Kidney tubule cell (primary cell): ENCODE measurements at regions not wholly inside any gene's neighbourhood (a gene's known extent, or its start where the extent isn't known, plus 50 kb on each side); places are given as distances from the start of the nearest gene placed in this dataset.
A peak's percentile ranks its signal among the peaks of the same experiment; 100 is the strongest.

ENCODE experiments used
- DNase-seq: peaks from one replicate; pipeline ENCODE4 v3.0.0-alpha.2; 2018; ENCODE audit warnings: low spot score

DNA sequence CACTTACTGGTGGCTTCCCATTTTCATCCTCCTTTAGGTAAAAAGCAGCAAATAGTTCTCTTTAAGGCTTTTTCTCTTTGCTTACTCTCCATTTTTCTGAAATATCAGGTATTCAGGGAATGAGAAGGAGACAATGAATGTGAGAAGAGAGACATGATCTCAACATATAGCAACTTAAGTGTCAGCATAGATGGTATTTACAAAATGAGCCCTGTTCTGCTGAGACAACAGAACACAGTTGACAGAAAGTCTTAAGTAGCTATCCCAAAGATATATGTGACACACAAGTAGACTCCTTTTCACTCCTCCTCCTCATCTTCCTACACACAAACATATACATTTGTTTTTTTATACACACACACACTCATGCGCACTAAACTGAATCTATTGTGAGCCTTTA is 649.3 kb upstream of the WWC1 start:
- no peak for DNase-seq

DNA sequence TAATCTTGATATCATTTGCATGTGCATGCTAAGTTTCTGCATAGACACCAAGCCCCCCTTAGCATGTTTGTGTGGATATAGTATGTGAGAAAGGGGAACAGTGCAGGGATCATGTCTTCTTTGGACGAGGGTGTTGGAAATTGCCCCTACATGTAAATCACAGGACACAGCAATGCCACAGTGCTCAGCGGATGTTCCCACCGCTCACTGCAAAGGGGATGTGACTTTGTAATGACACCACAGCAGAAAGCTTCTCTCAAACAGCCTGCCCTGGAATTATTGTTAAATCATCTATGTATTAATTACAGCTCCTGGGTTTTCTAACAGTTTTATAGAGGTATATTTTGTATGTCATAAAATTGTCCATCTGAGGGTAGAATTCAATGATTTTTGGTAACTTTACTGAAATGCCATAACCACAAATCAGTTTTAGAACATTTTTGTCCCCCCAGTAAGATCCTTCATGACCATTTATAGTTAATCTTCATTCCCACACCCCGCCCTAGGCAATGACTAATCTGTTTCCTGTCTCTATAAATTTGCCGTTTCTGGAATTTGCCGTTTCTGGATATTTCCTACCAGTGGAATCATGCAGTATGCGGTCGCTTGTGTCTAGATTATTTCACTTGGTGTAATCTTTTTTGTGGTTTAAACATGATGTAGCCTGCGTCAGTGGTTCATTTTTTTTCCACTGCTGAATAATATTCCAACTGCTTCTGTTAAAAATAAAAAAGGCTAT is 648.5 kb upstream of the WWC1 start:
- peak; percentile 22 for DNase-seq

DNA sequence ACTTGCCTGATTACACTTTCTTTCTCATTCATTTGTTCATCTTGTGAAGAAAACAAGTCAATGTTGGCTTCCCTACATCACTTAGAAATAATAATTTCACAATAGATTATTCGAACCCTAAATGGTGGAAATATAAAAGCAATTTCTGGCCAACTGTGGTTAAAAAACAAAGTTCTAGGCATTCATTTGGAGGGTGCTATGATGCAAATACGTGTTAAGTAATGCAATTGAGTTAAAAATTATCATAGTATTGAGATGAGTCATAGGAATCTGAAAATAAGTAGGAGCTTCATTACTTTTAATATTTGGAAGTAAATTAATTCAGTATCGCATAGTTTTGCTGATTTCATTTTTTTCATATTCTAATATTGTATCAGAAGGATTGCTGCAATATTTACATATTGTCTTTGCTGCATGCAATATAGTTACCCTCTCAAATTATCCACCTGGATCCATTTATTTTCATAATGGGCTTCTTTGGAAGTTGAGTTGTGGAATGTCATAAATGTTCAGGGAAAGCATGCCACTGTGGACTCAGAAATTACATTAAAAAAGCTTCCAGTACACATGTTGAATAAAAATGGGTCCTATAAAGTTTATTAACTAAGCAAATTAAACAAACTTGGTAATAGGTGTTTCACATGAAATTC is 647.7 kb upstream of the WWC1 start:
- no peak for DNase-seq

DNA sequence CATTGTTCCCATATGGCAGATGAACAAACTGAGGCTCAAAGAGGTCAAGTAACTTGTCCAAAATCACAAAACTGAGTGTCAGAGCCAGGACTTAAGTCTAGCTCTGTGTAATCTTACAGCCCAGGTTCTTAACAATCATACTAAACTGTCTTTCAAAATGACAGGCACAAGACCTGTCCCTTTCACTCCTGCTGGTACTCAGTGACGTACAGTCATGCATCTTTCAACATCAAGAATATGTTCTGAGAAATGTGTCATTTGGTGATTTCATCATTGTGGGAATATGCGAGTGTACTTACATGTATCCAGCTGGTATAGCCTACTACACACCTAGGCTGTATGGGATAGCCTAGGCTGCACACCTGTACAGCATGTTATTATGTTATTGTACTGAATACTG is 646.8 kb upstream of the WWC1 start:
- DNase-seq: peak; percentile 25

DNA sequence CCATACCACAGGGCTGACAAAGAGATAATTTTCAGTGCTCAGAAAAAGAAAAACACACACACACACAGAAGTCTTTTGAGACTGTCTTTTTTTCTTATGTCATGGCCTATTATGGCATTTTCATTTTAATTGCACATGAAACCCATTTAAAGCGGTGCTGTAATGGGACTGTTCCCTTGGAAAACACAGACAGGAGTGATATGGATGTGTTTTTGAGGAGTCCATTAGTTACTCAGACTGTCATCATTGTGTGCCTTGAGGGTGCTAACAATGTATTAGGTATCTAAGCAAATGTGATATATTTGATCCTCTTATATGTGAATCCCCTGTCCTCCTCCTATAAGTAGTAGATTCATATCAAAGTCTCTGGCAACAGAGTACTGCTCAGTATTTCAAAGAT is 642.0 kb upstream of the WWC1 start:
- no peak for DNase-seq

DNA sequence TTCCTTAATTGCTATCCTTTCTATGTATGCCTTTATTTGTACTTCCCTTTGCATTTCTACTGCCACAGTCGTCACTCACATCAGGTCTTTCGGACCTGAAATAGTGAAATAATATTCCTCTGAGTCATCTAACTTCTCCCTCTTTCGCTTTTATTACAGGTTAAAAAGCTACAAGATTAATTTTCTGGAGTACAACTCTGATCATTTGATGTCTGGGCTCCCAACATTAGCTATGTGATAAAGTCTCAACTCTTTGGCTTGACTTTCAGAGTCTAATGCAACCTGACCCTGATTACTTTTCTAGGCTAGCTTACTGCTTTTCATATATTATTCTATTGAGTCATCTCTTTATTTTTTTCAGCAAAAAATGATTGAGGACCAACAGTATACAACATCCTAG is 638.8 kb upstream of the WWC1 start:
- DNase-seq: peak; percentile 57

DNA sequence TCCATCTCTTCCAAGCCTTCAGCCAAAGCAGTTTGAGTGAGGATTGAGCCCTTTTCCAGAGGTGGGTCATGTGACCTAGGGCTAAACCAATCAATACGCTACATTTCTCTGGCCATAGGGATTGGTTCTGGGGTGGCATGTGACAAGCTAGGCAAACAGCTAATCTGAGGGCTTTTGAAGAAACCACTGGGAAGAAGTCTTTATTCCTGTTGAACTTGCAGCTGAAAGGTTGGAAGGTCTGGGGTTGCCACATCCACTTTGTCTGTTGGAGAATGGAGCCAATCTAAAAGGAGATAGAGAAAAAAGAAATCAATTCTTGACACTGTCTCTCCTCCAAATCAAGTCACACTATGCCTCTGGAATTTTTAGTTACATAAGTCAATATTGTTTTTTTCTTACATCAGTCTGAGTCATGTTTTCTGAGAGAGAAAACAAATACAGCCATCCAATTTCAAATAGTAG is 637.8 kb upstream of the WWC1 start:
- peak; percentile 25 for DNase-seq

DNA sequence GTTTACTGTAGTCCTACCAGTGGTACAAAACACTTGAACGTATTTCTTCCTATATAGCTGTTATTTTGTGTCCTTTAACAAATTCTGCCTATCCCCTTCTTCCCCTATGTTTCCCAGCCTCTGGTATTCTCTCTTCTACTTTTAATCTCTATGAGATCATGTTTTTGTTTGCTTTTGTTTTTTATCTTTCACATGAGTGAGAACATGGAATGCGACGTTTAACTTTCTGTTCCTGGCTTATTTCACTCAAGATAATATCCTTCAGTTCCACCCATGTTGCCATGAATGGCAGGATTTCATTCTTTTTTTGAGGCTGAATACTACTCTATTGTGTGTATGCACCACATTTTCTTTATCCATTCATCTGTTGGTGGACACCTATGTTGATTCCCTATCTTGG is 634.4 kb upstream of the WWC1 start:
- peak; percentile 22 for DNase-seq

DNA sequence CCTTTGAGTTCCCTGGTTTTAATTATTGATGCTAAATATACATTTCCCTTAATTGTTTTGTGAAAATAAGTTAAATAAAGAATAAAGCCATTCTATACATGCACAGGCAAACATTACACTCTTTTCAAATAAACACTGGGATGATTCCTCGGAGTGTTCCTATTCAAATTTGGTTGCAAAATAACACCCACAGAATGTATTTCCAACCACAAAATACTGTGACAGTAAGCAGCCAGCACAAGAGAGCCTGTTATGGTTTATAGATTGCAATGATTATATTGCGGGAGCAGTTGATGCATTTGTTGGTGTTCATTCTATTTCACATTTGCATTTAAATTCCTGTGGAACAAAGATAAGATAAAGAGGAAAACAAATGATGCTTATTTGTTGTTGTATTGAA is 632.6 kb upstream of the WWC1 start:
- DNase-seq: no peak

DNA sequence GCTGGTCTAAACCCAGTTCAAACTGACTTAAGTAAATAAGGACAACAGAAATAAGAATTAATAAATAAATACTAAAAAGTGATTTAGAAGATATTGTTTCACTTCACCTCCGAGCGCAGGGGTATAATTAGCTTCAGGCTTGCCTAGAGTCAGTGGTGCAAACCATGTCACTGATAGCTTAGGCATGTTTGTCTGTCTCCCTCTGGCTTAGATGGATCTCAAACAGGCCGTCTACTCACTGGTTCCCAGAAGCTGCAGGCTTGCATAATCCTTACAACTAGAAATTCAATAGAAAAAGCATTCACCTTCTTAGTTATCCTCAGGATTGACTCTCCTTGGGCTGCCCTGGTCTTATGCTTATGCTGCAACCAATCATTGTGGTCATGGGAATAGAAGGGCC is 629.8 kb upstream of the WWC1 start:
- DNase-seq: no peak

DNA sequence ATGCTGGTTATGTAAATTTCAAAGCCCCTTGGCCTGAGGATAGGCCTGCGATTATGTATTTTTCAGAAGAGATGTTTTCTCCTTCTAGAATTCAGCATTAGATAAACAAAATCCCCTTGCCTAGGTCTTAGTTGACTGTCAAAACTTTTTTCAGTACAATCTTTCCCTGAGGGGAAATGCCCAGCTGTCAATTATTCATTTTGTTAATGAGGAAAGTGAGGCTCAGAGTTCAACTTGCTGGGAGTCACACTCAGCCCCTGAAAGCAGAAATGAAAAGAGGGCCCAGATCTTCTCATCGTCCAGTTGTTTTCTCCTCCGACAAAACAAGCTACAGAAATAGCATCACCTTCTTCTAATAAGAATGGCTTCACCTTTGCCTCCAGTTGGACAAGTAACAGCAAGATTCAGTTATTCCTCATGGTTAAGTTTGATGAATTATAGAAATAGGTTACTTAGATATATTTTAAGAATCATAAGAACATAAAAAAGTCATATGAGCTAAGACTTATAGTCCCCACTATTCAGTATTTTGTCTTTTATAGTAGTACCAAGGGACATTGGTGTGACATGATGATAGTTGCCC is 627.1 kb upstream of the WWC1 start:
- no peak for DNase-seq

DNA sequence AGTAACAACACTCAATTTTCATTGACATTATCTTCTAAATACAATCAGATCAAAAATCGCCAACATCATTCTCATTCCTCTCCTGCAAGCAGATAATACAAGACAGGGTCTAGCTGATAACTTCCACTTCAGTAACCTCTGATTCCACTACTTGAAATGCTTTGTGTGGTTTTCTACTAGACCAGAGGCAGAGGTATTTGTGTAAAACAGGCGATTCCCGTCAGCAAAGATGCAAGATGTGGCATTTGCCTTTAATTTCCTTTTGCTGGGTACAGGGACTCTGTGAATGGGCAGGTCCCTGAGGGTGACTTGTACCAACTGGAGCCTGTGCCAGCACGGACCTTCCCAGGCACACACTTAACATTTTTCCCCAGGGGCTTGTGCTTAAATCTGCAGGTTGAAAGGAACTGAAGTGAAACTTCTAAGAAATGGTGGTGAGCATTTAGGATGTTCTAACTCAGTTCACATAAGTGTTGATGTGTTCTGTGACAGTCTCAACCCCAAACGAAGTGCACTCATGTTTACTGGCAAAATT is 625.5 kb upstream of the WWC1 start:
- no peak for DNase-seq

DNA sequence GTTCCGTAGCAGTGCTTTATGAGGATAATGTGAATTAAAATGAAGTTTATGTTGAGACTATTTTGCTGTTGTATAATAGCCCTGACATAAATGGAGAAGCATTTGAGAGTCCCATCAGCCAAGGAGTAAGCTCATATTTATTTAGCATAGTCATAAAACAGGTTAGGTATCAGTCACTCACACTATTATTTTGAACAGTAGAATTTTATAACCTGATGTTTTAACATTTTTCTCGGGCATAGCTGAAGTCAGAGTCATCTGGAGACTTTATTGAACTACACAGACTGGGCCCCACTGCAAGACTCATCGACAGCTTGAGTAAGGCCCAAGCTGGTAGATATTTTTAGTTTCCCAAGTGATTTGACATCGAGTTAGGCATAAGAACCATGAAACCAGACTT is 620.3 kb upstream of the WWC1 start:
- no peak for DNase-seq

DNA sequence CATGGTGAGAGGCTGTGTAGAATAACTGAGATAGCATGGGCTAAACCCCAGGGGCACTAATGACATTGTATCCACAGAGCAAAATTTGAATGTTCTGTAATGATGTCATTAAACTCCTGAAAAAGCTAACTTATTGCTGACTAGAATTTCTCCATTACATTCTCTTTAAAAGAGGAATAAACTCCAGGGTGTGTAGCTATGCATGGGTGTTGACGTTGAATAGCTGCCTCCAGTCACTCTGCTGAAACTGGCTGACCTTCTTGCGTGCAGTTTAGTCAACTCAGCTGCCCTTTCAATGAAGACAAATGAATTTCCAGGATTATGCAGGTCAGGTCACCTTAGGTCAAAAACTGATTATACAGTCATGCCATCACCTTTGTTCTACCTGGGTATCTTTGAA is 617.5 kb upstream of the WWC1 start:
- DNase-seq: no peak

DNA sequence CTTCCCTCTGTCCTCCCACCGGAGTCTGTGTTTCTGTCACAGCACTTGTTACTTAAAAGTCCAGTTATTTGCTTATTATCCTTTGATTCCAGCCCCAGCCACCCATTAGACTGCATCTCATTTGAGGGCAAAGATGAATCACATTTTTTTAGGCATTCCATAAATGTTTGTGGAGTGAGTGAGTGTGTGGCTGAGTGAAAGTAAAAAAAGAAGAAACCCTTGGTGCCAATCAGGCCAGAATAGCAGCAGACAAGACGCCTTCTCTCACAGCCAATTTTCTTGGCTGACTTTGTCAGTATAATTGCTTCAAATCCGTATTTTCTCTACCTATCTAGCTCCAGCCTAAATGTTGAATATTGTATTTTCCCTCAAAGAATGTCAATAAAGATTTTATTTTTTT is 613.0 kb upstream of the WWC1 start:
- peak; percentile 57 for DNase-seq

DNA sequence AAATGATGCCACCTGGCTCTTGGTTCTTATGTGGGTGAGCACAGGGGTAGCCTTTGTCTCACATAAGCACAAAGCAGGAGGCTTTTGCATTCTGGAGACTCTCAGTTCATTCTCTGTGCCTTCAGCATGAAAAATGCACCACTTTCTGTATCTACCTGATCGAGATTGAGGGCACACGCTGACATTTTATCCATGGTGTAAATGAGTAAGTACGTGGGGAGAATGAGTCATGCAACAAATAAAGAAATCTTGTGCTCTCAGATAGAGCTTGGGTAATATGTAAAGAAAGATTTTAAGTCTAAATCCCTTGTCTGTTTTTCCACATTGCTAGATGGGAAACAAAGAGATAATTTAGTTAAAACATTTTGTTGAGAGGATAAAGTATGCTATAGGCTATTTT is 607.2 kb upstream of the WWC1 start:
- DNase-seq: peak; percentile 6

DNA sequence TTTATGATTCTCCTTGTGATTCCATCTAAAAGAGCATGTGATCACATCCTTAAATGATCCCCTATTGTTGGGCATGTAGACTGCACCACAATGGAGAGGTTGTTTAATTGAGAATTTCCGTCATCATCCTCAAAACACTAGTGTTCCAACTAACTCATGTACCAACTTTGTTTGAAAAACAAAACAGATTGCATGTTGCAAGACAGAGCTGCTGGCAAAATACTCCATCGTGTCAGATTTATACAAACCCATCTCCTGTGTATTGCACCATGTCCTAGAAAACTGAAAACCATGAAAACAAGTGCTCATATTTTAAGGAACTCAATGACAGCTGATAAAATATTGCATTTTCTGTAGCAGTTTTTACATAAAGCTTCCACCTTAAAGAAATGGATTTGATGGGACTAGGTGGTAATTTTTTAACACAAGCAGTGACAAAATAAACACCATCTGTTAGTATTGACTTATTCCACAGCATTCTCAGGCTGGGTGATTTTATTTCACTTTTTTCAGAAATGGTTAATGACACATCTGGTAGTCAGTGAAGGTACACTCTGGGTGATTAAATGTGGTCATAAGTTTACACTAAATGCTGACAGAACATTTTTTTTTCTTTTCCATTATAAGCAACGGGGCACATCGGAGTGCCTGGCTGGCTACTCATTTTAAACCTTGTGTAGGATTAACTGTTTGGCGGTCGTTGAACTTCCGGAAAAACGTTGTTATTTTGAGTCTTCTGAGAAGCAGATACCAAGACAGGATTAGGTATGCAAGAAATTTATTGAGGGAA is 602.9 kb upstream of the WWC1 start:
- DNase-seq: peak; percentile 26

DNA sequence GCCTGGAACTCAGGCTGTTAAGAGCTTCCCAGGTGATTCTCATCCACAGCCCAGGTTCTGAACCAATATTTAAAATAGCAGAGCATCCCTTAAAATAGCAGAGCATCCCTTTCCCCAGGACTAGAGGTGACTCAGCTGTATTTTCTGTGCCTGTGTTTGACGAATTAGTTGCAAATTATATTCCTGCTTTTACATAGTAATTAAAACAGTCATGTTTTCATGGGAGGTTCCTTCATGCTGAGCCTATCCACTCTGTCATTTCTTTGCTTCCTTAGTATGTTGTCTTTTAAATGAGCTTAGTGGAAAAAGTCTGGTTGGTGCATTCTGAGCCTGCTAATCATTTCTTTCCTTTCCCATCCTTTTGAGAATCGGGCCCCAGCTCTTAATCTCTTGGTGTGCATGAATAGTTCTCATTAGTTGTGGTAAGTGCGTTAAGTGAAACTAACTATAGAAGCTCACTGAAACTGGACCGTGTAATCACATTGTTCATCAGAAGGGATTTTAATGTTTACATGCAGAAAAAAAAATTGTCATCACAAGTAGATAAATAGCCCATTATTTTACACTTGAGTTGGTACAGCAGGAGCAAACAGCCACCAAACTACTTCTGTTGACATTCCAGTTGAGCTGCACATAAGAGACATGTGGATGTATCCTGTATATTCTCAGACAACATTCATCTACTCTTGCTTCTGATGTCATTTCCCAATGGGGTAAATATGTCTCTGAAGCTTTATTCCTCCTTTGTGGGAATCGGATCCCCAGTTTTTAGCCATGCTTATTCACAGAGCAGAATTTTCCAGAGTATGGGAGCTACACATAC is 596.9 kb upstream of the WWC1 start:
- DNase-seq: peak; percentile 30

DNA sequence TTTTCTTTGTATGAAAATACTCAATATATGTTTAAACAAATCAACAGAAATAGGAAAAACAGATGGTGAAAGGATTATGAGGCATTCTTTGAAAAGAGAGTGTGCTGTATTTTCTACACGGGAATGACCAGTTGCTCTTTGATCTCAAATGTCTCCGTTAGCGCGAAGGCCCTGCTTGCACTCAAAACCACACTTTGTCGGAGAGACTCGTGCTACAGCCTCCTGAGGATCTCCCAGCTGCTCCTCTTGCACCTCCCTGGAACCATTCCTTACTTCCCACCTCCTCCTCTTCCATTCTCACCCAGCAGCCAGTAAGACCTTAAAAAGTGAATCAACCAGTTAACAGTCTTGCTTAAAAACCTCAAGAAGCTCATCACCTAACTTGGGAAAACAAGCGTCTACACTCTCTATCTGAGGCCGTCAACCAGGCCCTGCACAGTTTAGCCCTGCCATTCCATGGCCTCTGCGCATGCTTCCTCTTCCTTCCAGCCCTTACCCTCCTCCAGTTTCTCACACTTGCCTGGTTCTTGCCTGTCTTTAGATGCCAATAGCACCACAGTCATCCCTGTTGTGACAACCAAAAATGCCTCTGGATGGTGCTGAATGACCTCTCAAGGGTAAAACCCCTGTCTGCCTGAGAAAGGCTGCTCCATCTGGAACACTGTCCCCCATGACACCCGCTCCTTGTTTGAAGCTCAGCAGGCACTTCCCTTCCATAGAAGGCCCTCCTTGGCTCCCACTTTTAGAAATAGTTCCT is 594.7 kb upstream of the WWC1 start:
- DNase-seq: no peak

DNA sequence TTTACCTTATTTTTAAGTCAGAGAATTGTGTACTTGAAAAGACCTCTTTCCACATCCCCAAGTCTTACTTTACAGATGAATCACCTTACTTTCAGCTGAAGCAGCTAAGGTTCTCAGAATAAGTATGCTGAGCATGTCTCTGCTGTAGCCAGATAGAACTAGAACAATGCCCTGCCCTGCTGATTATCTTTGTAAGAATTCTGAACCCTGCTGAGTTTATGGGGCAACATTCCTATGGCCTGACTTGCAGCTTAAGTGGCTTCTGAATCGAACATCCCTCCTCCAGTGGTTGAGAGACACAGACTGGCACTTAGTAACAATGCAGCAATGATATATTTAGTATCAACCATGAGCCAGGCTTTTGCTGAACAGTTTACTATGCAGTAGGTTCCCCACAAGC is 592.0 kb upstream of the WWC1 start:
- DNase-seq: peak; percentile 100

DNA sequence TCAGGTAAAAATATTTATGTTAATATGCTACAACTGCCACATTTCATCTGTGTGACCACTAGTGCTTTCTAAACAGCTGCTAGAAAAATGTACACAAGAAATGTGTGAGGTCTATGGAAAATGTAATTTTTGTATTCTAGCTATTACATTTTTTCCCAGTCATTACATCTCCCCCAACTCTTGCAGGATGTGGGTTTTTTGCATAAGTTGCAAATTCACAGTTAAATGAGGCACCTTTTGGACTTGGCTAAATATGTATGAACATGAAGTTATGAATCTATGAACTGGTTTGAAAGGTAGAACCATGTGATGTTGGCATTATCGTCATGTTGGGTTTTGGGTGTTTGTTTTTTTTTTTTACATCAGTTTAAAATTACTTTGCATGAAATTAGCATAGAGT is 590.4 kb upstream of the WWC1 start:
- DNase-seq: no peak
